Neutrophil (primary cell): ENCODE measurements at regions not wholly inside any gene's neighbourhood (a gene's known extent, or its start where the extent isn't known, plus 50 kb on each side); places are given as distances from the start of the nearest gene placed in this dataset.

Experiments
- H3K27ac ChIP-seq: fragments of 200-600 bp; sonication (generic); 2 replicates; pipeline ENCODE4 v1.5.1; 2016; ENCODE audit warnings: mild to moderate bottlenecking, moderate library complexity
- H3K27me3 ChIP-seq: fragments of 200-600 bp; sonication (generic); 2 replicates; pipeline ENCODE4 v1.6.0; 2016; ENCODE audit warnings: mild to moderate bottlenecking
- H3K36me3 ChIP-seq: fragments of 200-600 bp; sonication (generic); 2 replicates; pipeline ENCODE4 v1.5.1; 2017
- H3K4me1 ChIP-seq, 2 experiments: fragments of 200-600 bp in 1 of 2; sonication (generic) in 1 of 2; 1 replicate in 1 of 2; 2 replicates in 1 of 2; pipeline versions ENCODE4 v1.5.1 to v1.6.1; 2013 to 2016; ENCODE audit warnings: low read depth in 1 of 2, low read length in 1 of 2, mild to moderate bottlenecking in 1 of 2, moderate library complexity in 1 of 2; ENCODE audit not compliant: control insufficient read depth in 1 of 2, insufficient read depth in 1 of 2
- H3K4me3 ChIP-seq, 2 experiments: fragments of 200-600 bp in 1 of 2; sonication (generic) in 1 of 2; 1 replicate in 1 of 2; 2 replicates in 1 of 2; pipeline ENCODE4 v1.5.1; 2013 to 2016; ENCODE audit warnings: low read depth in 1 of 2, low read length in 1 of 2, mild to moderate bottlenecking in 1 of 2, moderate library complexity in 1 of 2
- H3K9me3 ChIP-seq: fragments of 200-600 bp; sonication (generic); 2 replicates; pipeline ENCODE4 v1.5.1; 2016
- CTCF ChIP-seq: fragments of 200-600 bp; sonication (generic); IDR thresholded peaks from 2 replicates; pipeline ENCODE4 v1.5.1; 2016; ENCODE audit warnings: antibody characterized with exemption

- Histone ChIP-seq H3K4me1 (no peaks in the 10 kb centered on the region), H3K27ac (no peak overlapping the region), H3K36me3 (no peaks in the 10 kb centered on the region), H3K4me3 (no peak overlapping the region), H3K27me3 (no peaks in the 10 kb centered on the region), H3K9me3 (no peaks in the 10 kb centered on the region)
- TF ChIP-seq CTCF = no peak
These were observed 86.4 kb upstream of the POU3F2 start for GRCh38 chr6:98747960-98748359.

- no peaks in the 10 kb centered on the region for H3K27me3 ChIP-seq
- no peaks in the 10 kb centered on the region for H3K9me3 ChIP-seq
- H3K4me3 ChIP-seq = no peak overlapping the region
- H3K36me3 ChIP-seq = no peaks in the 10 kb centered on the region
- no peak for TF ChIP-seq CTCF
- H3K27ac ChIP-seq = no peak overlapping the region
- H3K4me1 ChIP-seq = no peaks in the 10 kb centered on the region
These were observed 74.9 kb upstream of the POU3F2 start for GRCh38 chr6:98759459-98759858.

GRCh38 chr6:98764373-98764911 lies 69.9 kb upstream of the POU3F2 start:
- TF ChIP-seq CTCF = no peak
- H3K4me3 ChIP-seq = no peak overlapping the region

GRCh38 chr6:98769546-98769945 lies 64.8 kb upstream of the POU3F2 start:
- TF ChIP-seq CTCF = no peak
- Histone ChIP-seq H3K36me3 (no peaks in the 10 kb centered on the region), H3K4me3 (no peak overlapping the region), H3K27me3 (peaks cover 4% of the 10 kb centered on the region), H3K9me3 (no peaks in the 10 kb centered on the region), H3K4me1 (no peaks in the 10 kb centered on the region), H3K27ac (no peak overlapping the region)

More at GRCh38 chr6:98764373-98764911, 69.9 kb upstream of the POU3F2 start:
- Histone ChIP-seq H3K4me1 (no peaks in the 10 kb centered on the region), H3K27me3 (no peaks in the 10 kb centered on the region), H3K27ac (no peak overlapping the region), H3K36me3 (no peaks in the 10 kb centered on the region), H3K9me3 (no peaks in the 10 kb centered on the region)

GRCh38 chr6:98775205-98775604 lies 59.2 kb upstream of the POU3F2 start:
- no peak for TF ChIP-seq CTCF
- Histone ChIP-seq H3K27me3 (peaks cover 26% of the 10 kb centered on the region), H3K36me3 (no peaks in the 10 kb centered on the region), H3K27ac (no peak overlapping the region), H3K4me3 (no peak overlapping the region), H3K9me3 (no peaks in the 10 kb centered on the region), H3K4me1 (no peaks in the 10 kb centered on the region)

GRCh38 chr6:98777762-98778161 lies 56.6 kb upstream of the POU3F2 start:
- Histone ChIP-seq H3K4me1 (no peaks in the 10 kb centered on the region), H3K9me3 (no peaks in the 10 kb centered on the region), H3K27ac (no peak overlapping the region), H3K36me3 (no peaks in the 10 kb centered on the region), H3K4me3 (no peak overlapping the region), H3K27me3 (peaks cover 26% of the 10 kb centered on the region)
- no peak for TF ChIP-seq CTCF
